ENCODE measurements at regions not wholly inside any gene's neighbourhood (a gene's known extent, or its start where the extent isn't known, plus 50 kb on each side); places are given as distances from the start of the nearest gene placed in this dataset.

GRCh38 chr1:83114136-83114834 lies 884.6 kb downstream of the TTLL7 start:
- no peak for DNase-seq

GRCh38 chr1:83113652-83114051 lies 885.3 kb downstream of the TTLL7 start:
- DNase-seq: no peak

GRCh38 chr1:83112248-83112885 lies 886.6 kb downstream of the TTLL7 start:
- DNase-seq: no peak

- no peak for DNase-seq
These were observed 888.8 kb downstream of the TTLL7 start for GRCh38 chr1:83110156-83110555.

GRCh38 chr1:83109692-83110091 lies 889.2 kb downstream of the TTLL7 start:
- no peak for DNase-seq

GRCh38 chr1:83104558-83104957 lies 894.4 kb downstream of the TTLL7 start:
- DNase-seq: no peak

GRCh38 chr1:83103341-83103740 lies 895.6 kb downstream of the TTLL7 start:
- no peak for DNase-seq

GRCh38 chr1:83102630-83103071 lies 896.3 kb downstream of the TTLL7 start:
- DNase-seq: peak; percentile 81

GRCh38 chr1:83101406-83101805 lies 897.5 kb downstream of the TTLL7 start:
- no peak for DNase-seq

- no peak for DNase-seq
These were observed 898.8 kb downstream of the TTLL7 start for GRCh38 chr1:83100133-83100532.

GRCh38 chr1:83098791-83099190 lies 900.1 kb downstream of the TTLL7 start:
- DNase-seq: no peak

- no peak for DNase-seq
These were observed 900.8 kb downstream of the TTLL7 start for GRCh38 chr1:83098131-83098530.

- DNase-seq: no peak
These were observed 901.2 kb downstream of the TTLL7 start for GRCh38 chr1:83097715-83098114.

- DNase-seq: no peak
These were observed 903.4 kb downstream of the TTLL7 start for GRCh38 chr1:83095570-83095969.

GRCh38 chr1:83090195-83090594 lies 908.7 kb downstream of the TTLL7 start:
- DNase-seq: no peak

- no peak for DNase-seq
These were observed 911.1 kb downstream of the TTLL7 start for GRCh38 chr1:83087851-83088250.

- no peak for DNase-seq
These were observed 911.9 kb downstream of the TTLL7 start for GRCh38 chr1:83086986-83087512.

- no peak for DNase-seq
These were observed 912.6 kb downstream of the TTLL7 start for GRCh38 chr1:83086346-83086745.

- DNase-seq: peak; percentile 66
These were observed 915.2 kb downstream of the TTLL7 start for GRCh38 chr1:83083589-83084224.

GRCh38 chr1:83077411-83077810 lies 921.5 kb downstream of the TTLL7 start:
- no peak for DNase-seq

- DNase-seq: no peak
These were observed 923.8 kb downstream of the TTLL7 start for GRCh38 chr1:83075107-83075506.

- DNase-seq: no peak
These were observed 931.0 kb downstream of the TTLL7 start for GRCh38 chr1:83067954-83068353.

GRCh38 chr1:83065952-83066727 lies 932.8 kb downstream of the TTLL7 start:
- DNase-seq: no peak

Data from NCI-H1105 treated with DMSO at 0.1 percent for 48 hours (cell line).